ENCODE measurements at regions not wholly inside any gene's neighbourhood (a gene's known extent, or its start where the extent isn't known, plus 50 kb on each side); places are given as distances from the start of the nearest gene placed in this dataset.

- no peak for DNase-seq (ENCODE audit: low read depth in 1 of 2, low spot score in 1 of 2)
Measured at GRCh38 chr16:6229186-6229585, 1103.5 kb upstream of the RBFOX1 start.

GRCh38 chr16:6218855-6219254 lies 1113.8 kb upstream of the RBFOX1 start:
- no peak for DNase-seq (ENCODE audit: low read depth in 1 of 2, low spot score in 1 of 2)

- DNase-seq (ENCODE audit: low read depth in 1 of 2, low spot score in 1 of 2), result no peak
Measured at GRCh38 chr16:6216836-6217235, 1115.8 kb upstream of the RBFOX1 start.

GRCh38 chr16:6211644-6212043 lies 1114.0 kb upstream of the EEF2KMT start:
- no peak for DNase-seq (ENCODE audit: low read depth in 1 of 2, low spot score in 1 of 2)

GRCh38 chr16:6209355-6209930 lies 1111.8 kb upstream of the EEF2KMT start:
- DNase-seq (ENCODE audit: low read depth in 1 of 2, low spot score in 1 of 2), result no peak

- no peak for DNase-seq (ENCODE audit: low read depth in 1 of 2, low spot score in 1 of 2)
Measured at GRCh38 chr16:6207580-6207979, 1110.0 kb upstream of the EEF2KMT start.

- no peak for DNase-seq (ENCODE audit: low read depth in 1 of 2, low spot score in 1 of 2)
Measured at GRCh38 chr16:6207124-6207523, 1109.5 kb upstream of the EEF2KMT start.

- no peak for DNase-seq (ENCODE audit: low read depth in 1 of 2, low spot score in 1 of 2)
Measured at GRCh38 chr16:6206080-6206479, 1108.5 kb upstream of the EEF2KMT start.

- no peak for DNase-seq (ENCODE audit: low read depth in 1 of 2, low spot score in 1 of 2)
Measured at GRCh38 chr16:6204945-6205344, 1107.3 kb upstream of the EEF2KMT start.

- DNase-seq (ENCODE audit: low read depth in 1 of 2, low spot score in 1 of 2), result no peak
Measured at GRCh38 chr16:6200861-6201260, 1103.3 kb upstream of the EEF2KMT start.

GRCh38 chr16:6200271-6200670 lies 1102.7 kb upstream of the EEF2KMT start:
- no peak for DNase-seq (ENCODE audit: low read depth in 1 of 2, low spot score in 1 of 2)

GRCh38 chr16:6195966-6196365 lies 1098.4 kb upstream of the EEF2KMT start:
- no peak for DNase-seq (ENCODE audit: low read depth in 1 of 2, low spot score in 1 of 2)

- no peak for DNase-seq (ENCODE audit: low read depth in 1 of 2, low spot score in 1 of 2)
Measured at GRCh38 chr16:6193718-6194117, 1096.1 kb upstream of the EEF2KMT start.

GRCh38 chr16:6192984-6193383 lies 1095.4 kb upstream of the EEF2KMT start:
- no peak for DNase-seq (ENCODE audit: low read depth in 1 of 2, low spot score in 1 of 2)

GRCh38 chr16:6192532-6192931 lies 1094.9 kb upstream of the EEF2KMT start:
- no peak for DNase-seq (ENCODE audit: low read depth in 1 of 2, low spot score in 1 of 2)

GRCh38 chr16:6190776-6191175 lies 1093.2 kb upstream of the EEF2KMT start:
- DNase-seq (ENCODE audit: low read depth in 1 of 2, low spot score in 1 of 2), result no peak

GRCh38 chr16:6189216-6189615 lies 1091.6 kb upstream of the EEF2KMT start:
- no peak for DNase-seq (ENCODE audit: low read depth in 1 of 2, low spot score in 1 of 2)

- no peak for DNase-seq (ENCODE audit: low read depth in 1 of 2, low spot score in 1 of 2)
Measured at GRCh38 chr16:6177616-6178180, 1080.1 kb upstream of the EEF2KMT start.

GRCh38 chr16:6170022-6170421 lies 1072.4 kb upstream of the EEF2KMT start:
- no peak for DNase-seq (ENCODE audit: low read depth in 1 of 2, low spot score in 1 of 2)

GRCh38 chr16:6165330-6165979 lies 1067.9 kb upstream of the EEF2KMT start:
- no peak for DNase-seq (ENCODE audit: low read depth in 1 of 2, low spot score in 1 of 2)

GRCh38 chr16:6160871-6161270 lies 1063.3 kb upstream of the EEF2KMT start:
- DNase-seq (ENCODE audit: low read depth in 1 of 2, low spot score in 1 of 2), result no peak

- no peak for DNase-seq (ENCODE audit: low read depth in 1 of 2, low spot score in 1 of 2)
Measured at GRCh38 chr16:6160303-6160702, 1062.7 kb upstream of the EEF2KMT start.

- DNase-seq (ENCODE audit: low read depth in 1 of 2, low spot score in 1 of 2), result no peak
Measured at GRCh38 chr16:6157806-6158205, 1060.2 kb upstream of the EEF2KMT start.

Data from activated T-helper 1 cell treated with anti-CD3 and anti-CD28 coated beads, Interleukin-2, amount 50 U/mL, for 16 hours (primary cell).